Keratinocyte (primary cell): ENCODE measurements at regions not wholly inside any gene's neighbourhood (a gene's known extent, or its start where the extent isn't known, plus 50 kb on each side); places are given as distances from the start of the nearest gene placed in this dataset.

Source experiments
- DNase-seq: peaks from one replicate; pipeline ENCODE4 v3.0.0-alpha.2; 2011; ENCODE audit warnings: low read depth, missing footprints, low spot score
- FAIRE-seq: peaks from 2 replicates; lab custom pipeline; 2011; peaks lifted over from hg19 to GRCh38; lab: Jason Lieb, UNC
- H2AFZ ChIP-seq: 2 replicates; pipeline ENCODE4 v1.6.0; 2012; ENCODE audit warnings: low read length, control low read depth, inconsistent platforms; ENCODE audit not compliant: control insufficient read depth
- H3K27ac ChIP-seq: 2 replicates; pipeline ENCODE4 v1.5.1; 2011; ENCODE audit warnings: low read length; ENCODE audit not compliant: control insufficient read depth, insufficient read depth
- H3K27me3 ChIP-seq: 3 replicates; pipeline ENCODE4 v1.6.0; 2011; ENCODE audit warnings: low read length; ENCODE audit not compliant: control insufficient read depth, insufficient read depth; ENCODE audit errors: extremely low read depth
- H3K36me3 ChIP-seq, 2 experiments: 2 replicates in 1 of 2; 3 replicates in 1 of 2; pipeline ENCODE4 v1.5.1; 2011; ENCODE audit warnings: low read length in 2 of 2, mild to moderate bottlenecking in 1 of 2; ENCODE audit not compliant: control insufficient read depth in 2 of 2, insufficient read depth in 2 of 2; ENCODE audit errors: extremely low read depth in 1 of 2
- H3K4me1 ChIP-seq: 3 replicates; pipeline ENCODE4 v1.5.1; 2011; ENCODE audit warnings: low read length; ENCODE audit not compliant: control insufficient read depth, insufficient read depth; ENCODE audit errors: extremely low read depth
- H3K4me2 ChIP-seq: 3 replicates; pipeline ENCODE4 v1.6.0; 2011; ENCODE audit warnings: low read depth, low read length; ENCODE audit not compliant: control insufficient read depth, insufficient read depth; ENCODE audit errors: extremely low read depth
- H3K4me3 ChIP-seq, 3 experiments: fragments of 200-600 bp in 1 of 3; sonication (generic) in 1 of 3; 2 replicates in 2 of 3; 3 replicates in 1 of 3; pipeline ENCODE4 v1.5.1; 2011 to 2016; ENCODE audit warnings: low read length in 3 of 3, mild to moderate bottlenecking in 3 of 3, control low read depth in 2 of 3, inconsistent platforms in 1 of 3, low read depth in 1 of 3, mixed read lengths in 1 of 3, mixed run types in 1 of 3, moderate library complexity in 1 of 3; ENCODE audit not compliant: control insufficient read depth in 2 of 3, insufficient read depth in 2 of 3; ENCODE audit errors: extremely low read depth in 1 of 3
- H3K79me2 ChIP-seq: 2 replicates; pipeline ENCODE4 v1.6.0; 2012; ENCODE audit warnings: low read length; ENCODE audit not compliant: control insufficient read depth, insufficient read depth
- H3K9ac ChIP-seq: 3 replicates; pipeline ENCODE4 v1.6.0; 2011; ENCODE audit warnings: low read length; ENCODE audit not compliant: control insufficient read depth, insufficient read depth; ENCODE audit errors: extremely low read depth
- H3K9me1 ChIP-seq: 3 replicates; pipeline ENCODE4 v1.6.0; 2011; ENCODE audit warnings: low read length; ENCODE audit not compliant: control insufficient read depth, insufficient read depth; ENCODE audit errors: extremely low read depth
- H3K9me3 ChIP-seq: 2 replicates; pipeline ENCODE4 v1.5.1; 2012; ENCODE audit warnings: low read depth, low read length; ENCODE audit not compliant: control insufficient read depth
- H4K20me1 ChIP-seq: 3 replicates; pipeline ENCODE4 v1.6.0; 2011; ENCODE audit warnings: low read length; ENCODE audit not compliant: control insufficient read depth, insufficient read depth; ENCODE audit errors: extremely low read depth
- CTCF ChIP-seq, 3 experiments: IDR thresholded peaks in 1 of 3; conservative IDR thresholded peaks in 1 of 3; optimal IDR thresholded peaks in 1 of 3; 2 replicates in 2 of 3; 3 replicates in 1 of 3; pipeline versions ENCODE3 to v1.5.1; 2011; ENCODE audit warnings: low read length in 3 of 3, mild to moderate bottlenecking in 3 of 3, moderate library complexity in 2 of 3, control low read depth in 1 of 3, inconsistent platforms in 1 of 3; ENCODE audit not compliant: insufficient read depth in 2 of 3; ENCODE audit errors: extremely low read depth in 1 of 3
- EZH2 ChIP-seq: IDR thresholded peaks from one replicate; pipeline ENCODE4 v1.6.1; 2012; ENCODE audit warnings: inconsistent platforms, mild to moderate bottlenecking, low read length, moderate library complexity
- dilution Hi-C: fragments of 300-500 bp; cut with MboI; formaldehyde crosslinking; loops from one replicate; pipeline ENCODE4 v1.7.0; 2020; ENCODE audit warnings: low sequenced_read_pairs; ENCODE audit not compliant: extremely low pct_ligation_motif_present

GRCh38 chr13:26881154-26881553 is 120.6 kb upstream of the GPR12 start:
- FAIRE-seq (no peak), DNase-seq (no peak)
- Histone ChIP-seq H3K79me2 (no peaks in the 10 kb centered on the region), H3K9ac (no peak overlapping the region), H3K9me3 (no peaks in the 10 kb centered on the region), H3K27me3 (no peaks in the 10 kb centered on the region), H2AFZ (no peak overlapping the region), H4K20me1 (no peaks in the 10 kb centered on the region), H3K27ac (no peak overlapping the region), H3K9me1 (no peaks in the 10 kb centered on the region), H3K36me3 (no peaks in the 10 kb centered on the region), H3K4me3 (no peak overlapping the region), H3K4me2 (no peak overlapping the region), H3K4me1 (no peaks in the 10 kb centered on the region)
- dilution Hi-C loops: no loop called here
- TF ChIP-seq EZH2 (no peak), CTCF (optimal IDR thresholded peaks at IDR 0.05 in 1 of 3, IDR thresholded peaks at IDR 0.05 in 1 of 3, conservative IDR thresholded peaks at IDR 0.05 in 1 of 3; ENCODE audit: extremely low read depth in 1 of 3, insufficient read depth in 2 of 3, low read length in 3 of 3) (no peak)

- Histone ChIP-seq H3K4me2 (no peak overlapping the region), H3K36me3 (no peaks in the 10 kb centered on the region), H3K27ac (no peak overlapping the region), H3K9me3 (no peaks in the 10 kb centered on the region), H2AFZ (no peak overlapping the region), H4K20me1 (no peaks in the 10 kb centered on the region), H3K27me3 (no peaks in the 10 kb centered on the region), H3K9ac (no peak overlapping the region), H3K4me1 (no peaks in the 10 kb centered on the region), H3K79me2 (no peaks in the 10 kb centered on the region), H3K4me3 (no peak overlapping the region), H3K9me1 (no peaks in the 10 kb centered on the region)
- FAIRE-seq (no peak), DNase-seq (no peak)
- no peak for TF ChIP-seq EZH2
- dilution Hi-C loops: no loop called here
These were observed 120.1 kb upstream of the GPR12 start for GRCh38 chr13:26880735-26881134.

- Histone ChIP-seq H3K36me3 (no peaks in the 10 kb centered on the region), H3K4me2 (no peak overlapping the region), H3K9ac (no peak overlapping the region), H3K27me3 (no peaks in the 10 kb centered on the region), H3K79me2 (no peaks in the 10 kb centered on the region), H4K20me1 (no peaks in the 10 kb centered on the region), H3K9me1 (no peaks in the 10 kb centered on the region), H3K9me3 (no peaks in the 10 kb centered on the region), H3K4me1 (no peaks in the 10 kb centered on the region), H3K4me3 (no peak overlapping the region), H3K27ac (no peak overlapping the region), H2AFZ (no peak overlapping the region)
- TF ChIP-seq CTCF (optimal IDR thresholded peaks at IDR 0.05 in 1 of 3, IDR thresholded peaks at IDR 0.05 in 1 of 3, conservative IDR thresholded peaks at IDR 0.05 in 1 of 3; ENCODE audit: extremely low read depth in 1 of 3, insufficient read depth in 2 of 3, low read length in 3 of 3) (no peak), EZH2 (no peak)
- dilution Hi-C loops: no loop called here
- FAIRE-seq: no peak
- DNase-seq: no peak
These were observed 117.9 kb upstream of the GPR12 start for GRCh38 chr13:26878438-26878837.
